ENCODE measurements at regions not wholly inside any gene's neighbourhood (a gene's known extent, or its start where the extent isn't known, plus 50 kb on each side); places are given as distances from the start of the nearest gene placed in this dataset.

DNA sequence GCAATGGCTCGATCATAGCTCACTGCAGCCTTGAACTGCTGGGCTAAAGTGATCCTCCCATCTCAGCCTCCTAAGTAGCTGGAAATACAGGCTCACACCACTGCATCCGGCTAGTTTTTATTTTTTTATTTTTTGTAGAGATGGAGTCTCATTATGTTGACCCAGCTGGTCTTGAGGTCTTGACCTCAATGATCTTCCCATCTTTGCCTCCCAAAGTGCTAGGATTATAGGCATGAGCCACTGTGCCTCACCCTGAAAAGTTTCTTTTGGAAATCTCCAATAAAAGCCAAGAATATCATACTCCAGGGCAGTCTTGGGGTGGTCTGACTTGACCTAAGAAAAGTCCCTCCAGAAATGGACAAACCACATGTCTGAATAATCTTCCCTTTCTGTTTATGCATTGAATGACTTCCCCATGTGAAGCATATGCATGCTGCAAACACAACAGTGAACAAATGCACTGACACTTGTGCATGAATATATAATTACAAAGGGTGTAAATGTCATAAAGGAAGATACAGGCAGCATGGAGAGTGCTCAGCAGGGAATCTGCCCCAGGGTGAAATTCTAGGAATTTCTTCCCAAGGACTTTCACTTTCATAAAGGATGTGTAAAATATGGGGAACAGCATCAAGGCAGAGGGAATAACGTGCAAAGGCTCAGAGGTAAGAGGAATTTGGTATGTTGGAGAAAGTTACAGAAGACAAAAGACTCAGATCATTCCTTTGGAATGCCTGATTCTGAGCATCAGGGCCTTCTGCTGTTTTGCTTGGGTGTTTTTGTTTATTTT, 142.4 kb upstream of the LYZL1 start:
- Histone ChIP-seq H3K4me3 (no peak overlapping the region), H3K27ac (ENCODE audit: extremely low read depth, low read depth, low read length) (no peak overlapping the region), H3K4me1 (replicated peaks in 1 of 2; ENCODE audit: control insufficient read depth in 2 of 2, insufficient read depth in 2 of 2, low read length in 2 of 2) (peaks cover 0 to 8% of the 10 kb centered on the region in 2 experiments; a peak in 3 of 5 replicates), H3K9me3 (replicated peaks; ENCODE audit: control insufficient read depth, insufficient read depth, low read depth, low read length) (no peaks in the 10 kb centered on the region), H2AFZ (ENCODE audit: low read depth, low read length) (no peak overlapping the region), H3K27me3 (ENCODE audit: control insufficient read depth in 2 of 2, insufficient read depth in 2 of 2, low read length in 2 of 2) (peaks cover 6 to 18% of the 10 kb centered on the region in 2 experiments; a peak in 4 of 5 replicates), H3K4me2 (ENCODE audit: insufficient read depth, low read length) (no peak overlapping the region), H3K9ac (ENCODE audit: insufficient read depth in 1 of 2, low read depth in 2 of 2, low read length in 2 of 2) (no peak overlapping the region), H3K9me1 (ENCODE audit: control insufficient read depth, insufficient read depth, low read length) (no peaks in the 10 kb centered on the region), H3K79me2 (ENCODE audit: control insufficient read depth, insufficient read depth, low read length) (no peaks in the 10 kb centered on the region), H4K20me1 (replicated peaks; ENCODE audit: control insufficient read depth, insufficient read depth, low read length) (no peaks in the 10 kb centered on the region), H3K36me3 (ENCODE audit: control insufficient read depth, insufficient read depth, low read length) (no peaks in the 10 kb centered on the region)
- no TSS peak for BruUV-seq (replicated peaks)
- CTCF ChIA-PET (ENCODE audit: low intra/inter-chr PET ratio): no interaction called here
- in situ Hi-C loops (cut with MboI) (loop anchor here (25.0 kb wide), 1 partner anchor 484 kb away; no protein-coding TSS in a partner anchor), intact Hi-C loops (cut with micrococcal nuclease) (no loop called here)
- WGBS (ENCODE audit: insufficient coverage, low coverage, missing lambda C conversion rate): 2% methylated on average over 3 of the region's 3 CpGs
- no peak for DNase-seq (ENCODE audit: extremely low read depth in 1 of 4, low spot score in 3 of 4)
- no peak for TF ChIP-seq ZSCAN29 (IDR thresholded peaks at IDR 0.05)
- TF ChIP-seq CREBBP (IDR thresholded peaks at IDR 0.05; ENCODE audit: low read depth, low read length): no peak
- TF ChIP-seq CCNT2 (IDR thresholded peaks at IDR 0.05; ENCODE audit: borderline replicate concordance, extremely low read depth, insufficient read length, low read depth, low read length): no peak
- TF ChIP-seq EP300 (IDR thresholded peaks at IDR 0.05; ENCODE audit: low read length): no peak
- TF ChIP-seq, protein P1, sequence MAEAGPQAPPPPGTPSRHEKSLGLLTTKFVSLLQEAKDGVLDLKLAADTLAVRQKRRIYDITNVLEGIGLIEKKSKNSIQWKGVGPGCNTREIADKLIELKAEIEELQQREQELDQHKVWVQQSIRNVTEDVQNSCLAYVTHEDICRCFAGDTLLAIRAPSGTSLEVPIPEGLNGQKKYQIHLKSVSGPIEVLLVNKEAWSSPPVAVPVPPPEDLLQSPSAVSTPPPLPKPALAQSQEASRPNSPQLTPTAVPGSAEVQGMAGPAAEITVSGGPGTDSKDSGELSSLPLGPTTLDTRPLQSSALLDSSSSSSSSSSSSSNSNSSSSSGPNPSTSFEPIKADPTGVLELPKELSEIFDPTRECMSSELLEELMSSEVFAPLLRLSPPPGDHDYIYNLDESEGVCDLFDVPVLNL (CRISPR knock-in tag; IDR thresholded peaks at IDR 0.05; ENCODE audit: low read depth): no peak
- no peak for TF ChIP-seq CXXC5 (CRISPR knock-in tag; IDR thresholded peaks at IDR 0.05)
- TF ChIP-seq POLR2B (IDR thresholded peaks at IDR 0.05; ENCODE audit: low read depth, partially characterized antibody): no peak
- TF ChIP-seq, protein P2, sequence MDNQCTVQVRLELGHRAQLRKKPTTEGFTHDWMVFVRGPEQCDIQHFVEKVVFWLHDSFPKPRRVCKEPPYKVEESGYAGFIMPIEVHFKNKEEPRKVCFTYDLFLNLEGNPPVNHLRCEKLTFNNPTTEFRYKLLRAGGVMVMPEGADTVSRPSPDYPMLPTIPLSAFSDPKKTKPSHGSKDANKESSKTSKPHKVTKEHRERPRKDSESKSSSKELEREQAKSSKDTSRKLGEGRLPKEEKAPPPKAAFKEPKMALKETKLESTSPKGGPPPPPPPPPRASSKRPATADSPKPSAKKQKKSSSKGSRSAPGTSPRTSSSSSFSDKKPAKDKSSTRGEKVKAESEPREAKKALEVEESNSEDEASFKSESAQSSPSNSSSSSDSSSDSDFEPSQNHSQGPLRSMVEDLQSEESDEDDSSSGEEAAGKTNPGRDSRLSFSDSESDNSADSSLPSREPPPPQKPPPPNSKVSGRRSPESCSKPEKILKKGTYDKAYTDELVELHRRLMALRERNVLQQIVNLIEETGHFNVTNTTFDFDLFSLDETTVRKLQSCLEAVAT (IDR thresholded peaks at IDR 0.05): no peak
- no peak for TF ChIP-seq ZNF766 (CRISPR knock-in tag; conservative IDR thresholded peaks at IDR 0.05)
- no peak for FAIRE-seq
- POLR2A ChIA-PET: interaction anchor here (1.1 kb wide), 1 partner anchor 9 kb away, joined by 3 read pairs; no protein-coding TSS in a partner anchor
- ATAC-seq: no peak
